ENCODE measurements at regions not wholly inside any gene's neighbourhood (a gene's known extent, or its start where the extent isn't known, plus 50 kb on each side); places are given as distances from the start of the nearest gene placed in this dataset.

GRCh38 chr9:82781921-82782392 lies 281.0 kb downstream of the RASEF start:
- no peak for TF ChIP-seq CTCF (IDR thresholded peaks at IDR 0.05)
- no peak for TF ChIP-seq EP300 (IDR thresholded peaks at IDR 0.05)
- TF ChIP-seq POLR2A (IDR thresholded peaks at IDR 0.05) = no peak
- TF ChIP-seq POLR2AphosphoS5 (IDR thresholded peaks at IDR 0.05) = no peak
